ENCODE measurements at regions not wholly inside any gene's neighbourhood (a gene's known extent, or its start where the extent isn't known, plus 50 kb on each side); places are given as distances from the start of the nearest gene placed in this dataset.

DNA sequence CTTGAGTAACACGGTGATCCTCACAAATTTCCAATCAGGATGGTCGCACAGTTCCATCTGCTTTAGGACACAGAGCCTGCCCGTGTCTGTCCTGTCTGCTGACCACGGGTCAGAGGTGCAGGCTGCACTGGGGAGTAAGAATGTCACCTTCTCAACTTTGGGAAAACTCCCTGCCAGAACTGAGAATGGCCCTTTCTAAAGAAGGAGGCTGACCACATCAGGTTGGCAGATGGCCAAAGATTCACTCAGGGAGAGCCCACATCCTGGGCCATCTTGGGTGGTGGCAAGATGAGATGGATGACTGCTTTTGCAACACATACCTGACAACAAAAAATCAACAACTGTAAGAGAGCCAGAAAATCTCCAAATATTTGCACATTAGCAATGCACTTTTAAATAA, 101.9 kb downstream of the IGLL1 start:
- TF ChIP-seq, protein P1, sequence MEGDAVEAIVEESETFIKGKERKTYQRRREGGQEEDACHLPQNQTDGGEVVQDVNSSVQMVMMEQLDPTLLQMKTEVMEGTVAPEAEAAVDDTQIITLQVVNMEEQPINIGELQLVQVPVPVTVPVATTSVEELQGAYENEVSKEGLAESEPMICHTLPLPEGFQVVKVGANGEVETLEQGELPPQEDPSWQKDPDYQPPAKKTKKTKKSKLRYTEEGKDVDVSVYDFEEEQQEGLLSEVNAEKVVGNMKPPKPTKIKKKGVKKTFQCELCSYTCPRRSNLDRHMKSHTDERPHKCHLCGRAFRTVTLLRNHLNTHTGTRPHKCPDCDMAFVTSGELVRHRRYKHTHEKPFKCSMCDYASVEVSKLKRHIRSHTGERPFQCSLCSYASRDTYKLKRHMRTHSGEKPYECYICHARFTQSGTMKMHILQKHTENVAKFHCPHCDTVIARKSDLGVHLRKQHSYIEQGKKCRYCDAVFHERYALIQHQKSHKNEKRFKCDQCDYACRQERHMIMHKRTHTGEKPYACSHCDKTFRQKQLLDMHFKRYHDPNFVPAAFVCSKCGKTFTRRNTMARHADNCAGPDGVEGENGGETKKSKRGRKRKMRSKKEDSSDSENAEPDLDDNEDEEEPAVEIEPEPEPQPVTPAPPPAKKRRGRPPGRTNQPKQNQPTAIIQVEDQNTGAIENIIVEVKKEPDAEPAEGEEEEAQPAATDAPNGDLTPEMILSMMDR (conservative IDR thresholded peaks at IDR 0.05; ENCODE audit: low read length), result no peak
- TF ChIP-seq EZH2phosphoT487 (IDR thresholded peaks at IDR 0.05; ENCODE audit: borderline replicate concordance, low read depth, low read length), result no peak

Data from OCI-LY7 (cell line).